Hepatocyte (in vitro differentiated cells): ENCODE measurements at regions not wholly inside any gene's neighbourhood (a gene's known extent, or its start where the extent isn't known, plus 50 kb on each side); places are given as distances from the start of the nearest gene placed in this dataset.

Source experiments
- CTCF ChIP-seq: fragments of 200-600 bp; sonication (generic); IDR thresholded peaks from 2 replicates; pipeline ENCODE4 v1.5.1; 2016; ENCODE audit warnings: antibody characterized with exemption, mild to moderate bottlenecking; ENCODE audit not compliant: poor library complexity
- EZH2 ChIP-seq: fragments of 200-600 bp; sonication (generic); IDR thresholded peaks from 2 replicates; pipeline ENCODE4 v1.6.1; 2016; ENCODE audit warnings: antibody characterized with exemption, mild to moderate bottlenecking, borderline replicate concordance
- EZH2phosphoT487 ChIP-seq: fragments of 200-600 bp; sonication (generic); IDR thresholded peaks from one replicate; pipeline ENCODE4 v1.6.1; 2018; ENCODE audit warnings: antibody characterized with exemption, mild to moderate bottlenecking, low read depth, moderate library complexity; ENCODE audit not compliant: unreplicated experiment, severe bottlenecking

DNA sequence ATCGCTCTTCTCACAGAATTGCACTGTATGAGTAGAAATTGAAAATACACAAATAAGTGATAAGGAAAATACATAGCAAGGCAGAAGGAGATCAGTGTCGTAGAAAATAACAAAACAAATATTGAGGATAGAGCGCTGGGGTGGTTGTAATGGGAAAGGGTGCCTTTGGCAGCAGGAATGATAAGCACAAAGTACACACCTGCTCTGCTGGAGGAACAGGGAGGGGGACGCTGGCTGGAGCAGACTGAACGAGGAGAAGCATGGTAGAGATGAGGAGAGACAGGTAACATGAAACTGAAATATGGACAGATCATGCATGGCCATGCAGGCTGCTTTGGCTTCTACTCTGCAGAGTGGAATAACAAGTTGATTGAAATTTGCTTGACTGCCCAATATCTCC, 181.2 kb upstream of the FSHR start:
- TF ChIP-seq CTCF (no peak), EZH2phosphoT487 (no peak), EZH2 (no peak)
